Parathyroid adenoma (tissue), 2 donors: ENCODE measurements at regions not wholly inside any gene's neighbourhood (a gene's known extent, or its start where the extent isn't known, plus 50 kb on each side); places are given as distances from the start of the nearest gene placed in this dataset.

Experiments used
- H2AFZ ChIP-seq: fragments of 300-600 bp; sonication (generic); one replicate; pipeline ENCODE4 v1.7.0; 2017; ENCODE audit warnings: antibody characterized with exemption, mild to moderate bottlenecking
- H3K27ac ChIP-seq: fragments of 300-600 bp; sonication (generic); one replicate; pipeline ENCODE4 v1.7.0; 2017
- H3K27me3 ChIP-seq: fragments of 300-600 bp; sonication (generic); one replicate; pipeline ENCODE4 v1.7.0; 2017; ENCODE audit warnings: low read length; ENCODE audit not compliant: control insufficient read depth, insufficient read depth
- H3K36me3 ChIP-seq: fragments of 300-600 bp; sonication (generic); one replicate; pipeline ENCODE4 v1.7.0; 2017; ENCODE audit warnings: low read length; ENCODE audit not compliant: control insufficient read depth, insufficient read depth
- H3K4me1 ChIP-seq: fragments of 300-600 bp; sonication (generic); one replicate; pipeline ENCODE4 v1.7.0; 2017; ENCODE audit warnings: control low read depth
- H3K4me2 ChIP-seq: fragments of 300-600 bp; sonication (generic); one replicate; pipeline ENCODE4 v1.7.0; 2017; ENCODE audit warnings: low read length
- H3K4me3 ChIP-seq: fragments of 300-600 bp; sonication (generic); one replicate; pipeline ENCODE4 v1.7.0; 2017; ENCODE audit warnings: low read depth, low read length
- H3K79me2 ChIP-seq: fragments of 300-600 bp; sonication (generic); one replicate; pipeline ENCODE4 v1.7.0; 2017; ENCODE audit warnings: control low read depth
- H3K9ac ChIP-seq: fragments of 300-600 bp; sonication (generic); one replicate; pipeline ENCODE4 v1.7.0; 2017; ENCODE audit warnings: mild to moderate bottlenecking
- H3K9me3 ChIP-seq: fragments of 300-600 bp; sonication (generic); one replicate; pipeline ENCODE4 v1.7.0; 2017; ENCODE audit warnings: low read length; ENCODE audit not compliant: control insufficient read depth
- TF ChIP-seq, protein P1 (sequence below): fragments of 300-600 bp; sonication (generic); IDR thresholded peaks from one replicate; pipeline ENCODE4 v1.7.0; 2017; ENCODE audit warnings: antibody characterized with exemption, mild to moderate bottlenecking
- donor health status: primary hyperparathyroidism.

- H3K79me2 ChIP-seq = no peaks in the 10 kb centered on the region
- no peaks in the 10 kb centered on the region for H3K9me3 ChIP-seq
- H3K9ac ChIP-seq = no peak overlapping the region
- no peaks in the 10 kb centered on the region for H3K27me3 ChIP-seq
- H3K4me2 ChIP-seq = no peak overlapping the region
- TF ChIP-seq, protein P1, sequence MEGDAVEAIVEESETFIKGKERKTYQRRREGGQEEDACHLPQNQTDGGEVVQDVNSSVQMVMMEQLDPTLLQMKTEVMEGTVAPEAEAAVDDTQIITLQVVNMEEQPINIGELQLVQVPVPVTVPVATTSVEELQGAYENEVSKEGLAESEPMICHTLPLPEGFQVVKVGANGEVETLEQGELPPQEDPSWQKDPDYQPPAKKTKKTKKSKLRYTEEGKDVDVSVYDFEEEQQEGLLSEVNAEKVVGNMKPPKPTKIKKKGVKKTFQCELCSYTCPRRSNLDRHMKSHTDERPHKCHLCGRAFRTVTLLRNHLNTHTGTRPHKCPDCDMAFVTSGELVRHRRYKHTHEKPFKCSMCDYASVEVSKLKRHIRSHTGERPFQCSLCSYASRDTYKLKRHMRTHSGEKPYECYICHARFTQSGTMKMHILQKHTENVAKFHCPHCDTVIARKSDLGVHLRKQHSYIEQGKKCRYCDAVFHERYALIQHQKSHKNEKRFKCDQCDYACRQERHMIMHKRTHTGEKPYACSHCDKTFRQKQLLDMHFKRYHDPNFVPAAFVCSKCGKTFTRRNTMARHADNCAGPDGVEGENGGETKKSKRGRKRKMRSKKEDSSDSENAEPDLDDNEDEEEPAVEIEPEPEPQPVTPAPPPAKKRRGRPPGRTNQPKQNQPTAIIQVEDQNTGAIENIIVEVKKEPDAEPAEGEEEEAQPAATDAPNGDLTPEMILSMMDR = no peak
- no peaks in the 10 kb centered on the region for H3K36me3 ChIP-seq
- H2AFZ ChIP-seq = no peak overlapping the region
- H3K4me3 ChIP-seq = no peak overlapping the region
- H3K27ac ChIP-seq = no peak overlapping the region
- H3K4me1 ChIP-seq = no peaks in the 10 kb centered on the region
Measured at GRCh38 chr18:47679864-47680263, 250.6 kb downstream of the SMAD2 start.

DNA sequence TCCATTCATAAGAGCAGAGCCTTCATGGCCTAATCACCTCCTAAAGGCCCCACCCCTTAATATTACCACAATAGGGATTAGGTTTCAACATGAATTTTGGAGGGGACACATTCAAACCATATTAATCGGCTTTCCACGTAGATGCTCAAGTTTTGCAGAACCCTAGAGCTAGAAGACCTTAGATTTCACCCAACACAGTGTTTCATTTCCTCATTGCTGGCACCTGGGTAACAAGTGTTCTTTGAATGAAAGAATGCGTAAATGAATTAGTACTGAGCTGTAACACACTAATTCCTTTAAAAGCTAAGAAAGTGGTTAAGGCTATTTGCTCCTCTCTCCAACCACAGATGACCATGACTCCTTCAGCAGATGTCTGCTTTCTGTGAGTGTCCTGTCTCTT lies 252.5 kb downstream of the SMAD2 start:
- no peak overlapping the region for H3K9ac ChIP-seq

DNA sequence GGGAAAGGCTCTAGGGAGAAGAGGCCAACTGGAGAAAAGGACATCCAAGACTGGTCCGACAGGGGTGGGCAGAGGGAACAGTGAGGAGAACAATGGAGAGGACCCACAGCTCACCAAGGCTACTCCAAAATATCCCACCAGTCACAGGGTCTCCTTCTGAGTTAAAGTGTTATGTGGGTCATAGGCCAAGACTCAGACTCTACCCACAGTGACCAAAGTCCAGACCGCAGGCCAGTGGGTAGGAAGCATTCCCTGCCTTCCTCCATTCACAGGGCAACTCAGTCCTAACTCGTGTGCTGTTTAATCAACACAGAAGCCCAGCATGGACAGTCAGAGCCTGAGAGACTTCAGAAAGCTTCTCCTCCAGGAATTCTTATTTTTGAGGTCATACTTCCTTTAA lies 260.6 kb downstream of the SMAD2 start:
- H3K4me2 ChIP-seq = no peak overlapping the region
- H2AFZ ChIP-seq = no peak overlapping the region
- no peak overlapping the region for H3K4me3 ChIP-seq
- H3K27ac ChIP-seq = no peak overlapping the region
- H3K9ac ChIP-seq = no peak overlapping the region
- no peaks in the 10 kb centered on the region for H3K36me3 ChIP-seq
- no peaks in the 10 kb centered on the region for H3K9me3 ChIP-seq
- no peaks in the 10 kb centered on the region for H3K4me1 ChIP-seq
- no peaks in the 10 kb centered on the region for H3K27me3 ChIP-seq
- TF ChIP-seq, protein P1 = no peak
- H3K79me2 ChIP-seq = no peaks in the 10 kb centered on the region

More for the DNA sequence above, 252.5 kb downstream of the SMAD2 start:
- H3K27me3 ChIP-seq = no peaks in the 10 kb centered on the region
- no peaks in the 10 kb centered on the region for H3K9me3 ChIP-seq
- no peak overlapping the region for H3K4me2 ChIP-seq
- H3K36me3 ChIP-seq = no peaks in the 10 kb centered on the region
- H3K4me1 ChIP-seq = no peaks in the 10 kb centered on the region
- no peak overlapping the region for H2AFZ ChIP-seq
- TF ChIP-seq, protein P1 = no peak
- no peak overlapping the region for H3K27ac ChIP-seq
- H3K4me3 ChIP-seq = no peak overlapping the region
- H3K79me2 ChIP-seq = no peaks in the 10 kb centered on the region

- Histone ChIP-seq H3K79me2 (no peaks in the 10 kb centered on the region), H3K9me3 (no peaks in the 10 kb centered on the region), H3K27ac (no peak overlapping the region), H3K4me1 (no peaks in the 10 kb centered on the region), H3K27me3 (no peaks in the 10 kb centered on the region), H3K9ac (no peak overlapping the region), H3K4me3 (no peak overlapping the region), H2AFZ (no peak overlapping the region), H3K36me3 (no peaks in the 10 kb centered on the region), H3K4me2 (no peak overlapping the region)
- TF ChIP-seq, protein P1 = no peak
Measured at GRCh38 chr18:47658498-47658897, 272.0 kb downstream of the SMAD2 start.

- Histone ChIP-seq H3K4me2 (no peak overlapping the region), H3K27ac (no peak overlapping the region)
- TF ChIP-seq, protein P1 = no peak
Measured at GRCh38 chr18:47654988-47655387, 275.5 kb downstream of the SMAD2 start.

More at GRCh38 chr18:47654988-47655387, 275.5 kb downstream of the SMAD2 start:
- Histone ChIP-seq H3K79me2 (no peaks in the 10 kb centered on the region), H3K27me3 (no peaks in the 10 kb centered on the region), H3K4me1 (no peaks in the 10 kb centered on the region), H3K9ac (no peak overlapping the region), H3K4me3 (no peak overlapping the region), H3K36me3 (no peaks in the 10 kb centered on the region), H2AFZ (no peak overlapping the region), H3K9me3 (no peaks in the 10 kb centered on the region)
